Memory B cell (primary cell): ENCODE measurements at regions not wholly inside any gene's neighbourhood (a gene's known extent, or its start where the extent isn't known, plus 50 kb on each side); places are given as distances from the start of the nearest gene placed in this dataset.
"Not testable (repeated sequence)": the region's sequence is repeated elsewhere in the genome, so short reads cannot be mapped to it uniquely, and the experiment has no call there.

ENCODE experiments used
- ATAC-seq: fragments of 150-1000 bp; cut with Tn5 transposase; 2 replicates; pipeline ENCODE4 v1.10.0; 2021; ENCODE audit warnings: low read depth, mild to moderate bottlenecking, moderate library complexity
- DNase-seq, 2 donors: peaks; one replicate each; pipeline ENCODE4 v3.0.0; 2022; ENCODE audit warnings: low spot score in 2 of 2
- H3K27ac Mint-ChIP-seq: one replicate; pipeline ENCODE4 v1.8.0; 2022; ENCODE audit warnings: mild to moderate bottlenecking, moderate library complexity, mixed read lengths
- H3K27me3 Mint-ChIP-seq: one replicate; pipeline ENCODE4 v1.8.0; 2022; ENCODE audit warnings: mixed read lengths
- H3K36me3 Mint-ChIP-seq: one replicate; pipeline ENCODE4 v1.8.0; 2022; ENCODE audit warnings: mild to moderate bottlenecking, mixed read lengths
- H3K4me1 Mint-ChIP-seq: one replicate; pipeline ENCODE4 v1.8.0; 2022; ENCODE audit warnings: mixed read lengths
- H3K4me3 Mint-ChIP-seq: one replicate; pipeline ENCODE4 v1.8.0; 2022; ENCODE audit warnings: mild to moderate bottlenecking, moderate library complexity, mixed read lengths
- H3K9me3 Mint-ChIP-seq: one replicate; pipeline ENCODE4 v1.8.0; 2022; ENCODE audit warnings: mixed read lengths

DNA sequence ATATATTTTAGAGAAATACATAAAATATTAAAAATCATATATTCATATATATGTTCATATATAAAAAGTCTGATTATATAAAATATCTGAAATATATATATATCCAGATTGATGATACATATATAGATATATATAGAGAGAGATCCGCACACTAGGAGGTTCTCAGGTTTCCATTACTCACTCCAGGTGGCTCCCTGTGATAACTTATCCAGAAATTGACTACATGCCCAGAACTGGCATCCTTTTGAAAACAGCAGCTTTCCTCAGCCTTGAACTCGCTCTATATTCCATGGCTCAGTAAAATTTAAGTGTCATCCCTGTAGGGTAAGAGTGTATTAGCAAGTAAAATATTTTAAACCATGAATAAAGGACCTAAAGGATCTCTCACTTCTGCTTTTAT is 206.8 kb downstream of the TINAG start:
- no peaks in the 10 kb centered on the region for H3K36me3 Mint-ChIP-seq
- peaks cover 5% of the 10 kb centered on the region for H3K9me3 Mint-ChIP-seq
- H3K4me1 Mint-ChIP-seq = no peaks in the 10 kb centered on the region
- H3K4me3 Mint-ChIP-seq = no peak overlapping the region
- no peaks in the 10 kb centered on the region for H3K27me3 Mint-ChIP-seq
- ATAC-seq (no peak), DNase-seq (no peak)
- no peak overlapping the region for H3K27ac Mint-ChIP-seq

DNA sequence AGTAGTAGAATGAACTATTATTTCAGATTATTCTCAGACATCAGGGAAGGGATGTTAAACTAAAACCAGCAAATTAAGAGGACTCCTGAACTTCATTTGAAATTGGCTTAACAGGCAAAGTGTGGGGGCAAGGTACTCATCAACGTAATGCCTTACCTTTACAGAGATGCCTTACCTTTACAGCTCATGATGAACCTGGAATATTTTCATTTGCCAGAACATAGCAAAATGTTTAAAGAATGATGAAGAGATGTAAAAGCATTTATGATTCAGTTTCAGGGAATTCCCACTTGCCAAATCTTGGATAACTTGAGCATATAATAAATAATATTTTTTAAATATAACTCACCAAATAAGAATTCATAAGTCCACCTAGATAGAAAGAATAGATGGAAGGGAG is 207.5 kb downstream of the TINAG start:
- no peak for ATAC-seq
- Mint-ChIP-seq H3K27me3 (no peaks in the 10 kb centered on the region), H3K9me3 (peaks cover 5% of the 10 kb centered on the region)

DNA sequence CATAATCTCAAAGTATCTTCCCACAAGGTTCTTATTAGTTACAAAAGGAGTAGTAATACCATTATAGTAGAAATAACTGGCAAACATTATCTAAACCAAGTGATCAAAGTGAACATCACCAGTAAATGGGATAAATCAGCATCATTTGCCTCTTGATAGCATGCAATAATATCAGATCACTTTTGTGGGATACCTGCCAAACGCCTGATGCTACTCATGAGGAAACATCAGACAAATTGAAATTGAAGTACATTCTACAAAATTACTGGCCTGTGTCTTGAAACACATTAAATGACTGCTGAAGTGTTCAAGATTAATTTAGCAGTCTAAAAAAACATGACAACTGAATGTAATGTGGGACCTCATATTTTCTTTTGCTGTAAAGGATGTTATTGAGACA is 208.1 kb downstream of the TINAG start:
- ATAC-seq = no peak
- H3K9me3 Mint-ChIP-seq = peaks cover 5% of the 10 kb centered on the region

More for the DNA sequence above, 207.5 kb downstream of the TINAG start:
- H3K36me3 Mint-ChIP-seq = no peaks in the 10 kb centered on the region
- H3K27ac Mint-ChIP-seq = no peak overlapping the region
- DNase-seq = no peak
- no peaks in the 10 kb centered on the region for H3K4me1 Mint-ChIP-seq
- no peak overlapping the region for H3K4me3 Mint-ChIP-seq

DNA sequence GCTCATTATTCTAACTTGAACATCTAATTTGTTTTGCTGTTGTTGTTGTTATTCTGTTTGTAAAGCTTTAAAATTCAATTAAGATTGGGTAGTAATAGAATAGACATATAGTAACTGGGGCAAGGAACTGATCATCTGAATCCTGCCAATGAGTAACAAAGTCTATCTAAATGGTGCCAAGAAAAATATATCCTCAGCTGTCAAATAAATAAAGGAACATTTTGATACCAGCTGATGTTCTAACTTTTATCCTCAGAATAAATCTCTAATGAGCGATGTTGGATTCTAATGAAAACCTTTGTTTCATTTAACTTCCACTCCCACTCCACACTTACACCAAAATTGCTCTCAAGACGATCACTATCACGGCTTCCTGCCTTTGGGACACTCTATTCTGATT is 210.9 kb downstream of the TINAG start:
- no peak overlapping the region for H3K27ac Mint-ChIP-seq
- H3K4me1 Mint-ChIP-seq = no peaks in the 10 kb centered on the region
- DNase-seq = no peak
- no peaks in the 10 kb centered on the region for H3K36me3 Mint-ChIP-seq
- H3K4me3 Mint-ChIP-seq = no peak overlapping the region
- peaks cover 5% of the 10 kb centered on the region for H3K9me3 Mint-ChIP-seq
- no peak for ATAC-seq
- H3K27me3 Mint-ChIP-seq = no peaks in the 10 kb centered on the region

More for the DNA sequence above, 208.1 kb downstream of the TINAG start:
- Mint-ChIP-seq H3K27me3 (no peaks in the 10 kb centered on the region), H3K4me1 (no peaks in the 10 kb centered on the region), H3K4me3 (no peak overlapping the region), H3K36me3 (no peaks in the 10 kb centered on the region), H3K27ac (no peak overlapping the region)
- no peak for DNase-seq

DNA sequence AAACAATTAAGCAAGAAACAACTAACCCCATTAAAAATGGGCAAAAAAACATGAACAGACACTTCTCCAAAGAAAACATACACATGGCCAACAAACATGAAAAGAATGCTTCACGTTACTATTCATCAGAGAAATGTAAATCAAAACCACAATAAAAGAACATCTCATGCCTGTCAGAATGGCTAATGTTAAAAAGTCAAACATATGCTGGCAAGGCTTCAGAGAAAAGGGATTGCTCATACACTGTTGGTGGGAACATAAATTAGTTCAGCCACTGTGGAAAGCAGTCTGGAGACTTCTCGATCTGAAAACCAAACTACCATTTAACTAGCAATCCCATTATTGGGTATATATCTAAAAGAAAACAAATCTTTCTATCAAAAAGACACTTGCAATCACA is 217.5 kb downstream of the TINAG start:
- H3K36me3 Mint-ChIP-seq = no peaks in the 10 kb centered on the region
- peaks cover 4% of the 10 kb centered on the region for H3K9me3 Mint-ChIP-seq
- no peak overlapping the region for H3K4me3 Mint-ChIP-seq
- H3K4me1 Mint-ChIP-seq = no peaks in the 10 kb centered on the region
- H3K27me3 Mint-ChIP-seq = no peaks in the 10 kb centered on the region
- ATAC-seq (no peak), DNase-seq (no peak)
- no peak overlapping the region for H3K27ac Mint-ChIP-seq

DNA sequence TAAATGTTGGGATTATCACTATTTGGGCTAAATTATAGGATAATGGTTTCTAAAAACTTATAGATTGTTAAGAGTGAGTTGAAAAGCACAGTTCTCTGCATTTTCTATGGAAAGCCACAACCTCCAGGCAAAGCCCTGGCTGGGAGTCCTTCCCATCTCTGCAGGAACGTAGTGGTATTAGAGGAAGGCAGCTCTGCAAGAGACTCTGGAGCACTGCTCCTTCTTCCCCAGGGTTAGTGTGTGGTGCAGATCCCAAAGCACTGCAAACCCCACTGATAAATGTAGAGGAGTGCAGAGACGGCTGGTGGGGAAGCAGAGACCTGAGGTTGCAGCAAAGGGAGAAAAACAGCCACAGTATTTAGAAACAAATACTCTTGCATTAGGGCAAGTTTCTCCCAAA is 225.3 kb downstream of the TINAG start:
- Mint-ChIP-seq H3K9me3 (no peaks in the 10 kb centered on the region), H3K36me3 (no peaks in the 10 kb centered on the region), H3K4me1 (no peaks in the 10 kb centered on the region), H3K4me3 (no peak overlapping the region), H3K27me3 (no peaks in the 10 kb centered on the region), H3K27ac (peak overlapping the region; percentile 9)
- DNase-seq (no peak), ATAC-seq (no peak)

DNA sequence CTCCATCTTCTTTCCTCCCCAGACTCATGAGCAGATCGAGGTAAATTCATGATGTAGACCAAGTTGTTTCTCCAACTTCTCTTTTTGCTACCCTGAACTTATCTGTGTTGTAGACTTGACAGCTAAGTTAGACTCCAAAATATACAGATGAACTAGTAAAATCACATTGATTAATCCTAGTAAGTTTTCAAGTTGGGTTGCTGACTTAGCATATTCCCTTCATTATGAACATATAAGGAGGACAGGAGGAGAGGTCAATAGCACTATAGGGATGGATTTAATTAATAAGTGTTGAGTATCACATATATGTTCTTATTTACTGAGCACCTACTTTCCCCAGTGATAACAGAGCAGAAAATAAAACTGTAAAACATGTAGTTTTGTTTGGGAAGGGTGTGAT is 227.3 kb downstream of the TINAG start:
- ATAC-seq (no peak), DNase-seq (no peak)
- Mint-ChIP-seq H3K36me3 (no peaks in the 10 kb centered on the region), H3K9me3 (peaks cover 4% of the 10 kb centered on the region), H3K4me1 (no peaks in the 10 kb centered on the region), H3K27ac (no peak overlapping the region), H3K4me3 (no peak overlapping the region), H3K27me3 (no peaks in the 10 kb centered on the region)

DNA sequence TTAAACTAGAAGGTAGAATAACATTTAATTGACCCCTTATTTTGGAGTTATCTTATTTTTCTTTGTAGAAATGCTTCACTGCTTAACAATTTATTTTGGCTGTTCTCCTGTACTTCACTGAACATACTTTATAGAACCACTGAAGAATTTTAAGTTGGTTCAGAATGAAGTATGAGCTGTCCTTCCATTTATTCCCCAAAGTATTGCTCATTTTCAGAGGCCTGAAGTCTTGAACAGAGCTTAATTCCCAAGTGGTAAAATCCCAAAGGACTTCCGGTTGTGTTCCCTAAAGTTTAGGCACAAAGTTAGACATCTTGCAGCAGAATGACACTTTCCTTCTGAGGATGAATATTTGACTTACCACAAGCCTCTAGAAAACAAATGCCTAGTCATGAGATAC is 233.3 kb downstream of the TINAG start:
- H3K36me3 Mint-ChIP-seq = no peaks in the 10 kb centered on the region
- ATAC-seq = no peak
- DNase-seq = no peak
- H3K4me3 Mint-ChIP-seq = no peak overlapping the region
- no peaks in the 10 kb centered on the region for H3K27me3 Mint-ChIP-seq
- H3K27ac Mint-ChIP-seq = no peak overlapping the region
- H3K4me1 Mint-ChIP-seq = no peaks in the 10 kb centered on the region
- H3K9me3 Mint-ChIP-seq = peaks cover 11% of the 10 kb centered on the region

DNA sequence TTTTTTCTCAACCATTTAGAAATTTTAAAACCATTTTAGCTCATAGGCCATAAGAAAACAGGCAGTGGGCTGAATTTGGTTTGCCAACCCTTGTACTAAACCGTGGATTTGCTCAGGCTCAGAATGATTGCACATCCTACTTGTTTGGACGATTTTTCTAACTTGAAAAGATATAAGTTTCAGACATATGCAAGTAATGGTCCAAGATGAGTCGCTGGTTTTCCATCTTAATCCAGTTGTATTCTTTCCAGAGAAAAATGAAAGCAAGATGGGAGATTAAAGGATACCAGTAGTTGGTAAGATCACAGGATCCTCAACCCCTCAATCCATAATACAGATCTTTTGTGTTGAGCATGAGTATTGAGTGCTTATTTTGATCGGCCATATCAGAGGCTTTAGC is 250.9 kb downstream of the TINAG start:
- Mint-ChIP-seq H3K4me1 (no peaks in the 10 kb centered on the region), H3K4me3 (no peak overlapping the region), H3K36me3 (no peaks in the 10 kb centered on the region), H3K27ac (no peak overlapping the region), H3K27me3 (no peaks in the 10 kb centered on the region), H3K9me3 (peaks cover 9% of the 10 kb centered on the region)
- DNase-seq (no peak), ATAC-seq (no peak)

DNA sequence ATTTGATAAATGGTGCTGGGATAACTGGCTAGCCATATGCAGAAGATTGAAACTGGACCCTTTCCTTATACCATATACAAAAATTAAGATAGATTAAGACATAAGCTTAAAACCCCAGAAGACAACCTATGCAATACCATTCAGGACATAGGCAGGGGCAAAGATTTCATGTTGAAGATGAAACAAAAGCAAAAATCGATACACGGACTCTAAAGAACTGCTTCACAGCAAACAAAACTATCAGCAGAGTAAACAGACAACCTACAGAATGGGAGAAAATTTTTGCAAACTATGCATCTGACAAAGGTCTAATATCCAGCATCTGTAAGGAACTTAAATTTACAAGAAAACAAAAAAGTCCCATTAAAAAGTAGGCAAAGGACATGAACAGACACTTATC is 255.9 kb downstream of the TINAG start:
- H3K36me3 Mint-ChIP-seq, H3K27ac Mint-ChIP-seq, H3K9me3 Mint-ChIP-seq, DNase-seq, H3K4me1 Mint-ChIP-seq, H3K4me3 Mint-ChIP-seq, ATAC-seq, H3K27me3 Mint-ChIP-seq: not testable (repeated sequence)

DNA sequence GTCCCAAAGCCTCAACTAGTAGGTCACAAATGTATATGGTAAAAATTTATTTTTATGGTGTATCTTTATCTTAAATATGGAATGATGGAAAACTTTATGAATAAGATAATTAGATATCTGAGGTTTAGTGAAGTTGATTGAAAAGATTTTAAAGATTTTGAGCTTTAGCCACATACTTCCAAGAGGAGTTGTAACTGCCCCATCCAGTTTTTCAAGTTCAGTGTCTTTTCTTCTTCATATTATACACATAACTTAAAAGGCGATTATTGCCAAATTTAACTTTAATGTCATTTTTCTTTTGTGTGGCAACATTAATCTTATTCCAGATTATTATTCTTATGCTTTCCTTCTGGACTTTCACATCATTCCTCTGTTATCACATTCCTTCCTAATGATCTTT is 266.4 kb downstream of the TINAG start:
- Mint-ChIP-seq H3K27me3 (no peaks in the 10 kb centered on the region), H3K36me3 (no peaks in the 10 kb centered on the region), H3K4me3 (no peak overlapping the region), H3K27ac (no peak overlapping the region), H3K9me3 (peaks cover 8% of the 10 kb centered on the region), H3K4me1 (no peaks in the 10 kb centered on the region)
- DNase-seq (no peak), ATAC-seq (no peak)

DNA sequence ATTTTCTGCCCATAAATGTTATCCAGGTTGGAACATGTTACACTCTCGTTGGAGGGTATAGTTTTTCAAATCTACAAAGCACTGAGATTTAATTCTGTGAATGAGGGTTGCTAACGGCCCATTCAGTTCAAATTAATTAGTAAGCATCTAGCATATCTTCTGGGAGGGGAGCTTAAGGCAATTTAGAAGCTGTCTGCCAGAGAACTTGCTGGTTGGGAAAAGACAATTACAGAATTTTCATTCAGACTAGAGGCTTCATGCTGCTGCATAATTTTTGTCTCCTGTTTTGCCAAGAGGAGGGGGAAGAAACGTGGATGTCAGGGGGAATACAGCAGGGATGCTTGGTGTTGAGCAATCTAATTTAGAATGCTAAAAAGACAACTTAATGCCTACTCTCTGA is 268.3 kb upstream of the FAM83B start:
- Mint-ChIP-seq H3K36me3 (no peaks in the 10 kb centered on the region), H3K4me3 (no peak overlapping the region), H3K27ac (no peak overlapping the region), H3K4me1 (no peaks in the 10 kb centered on the region), H3K9me3 (no peaks in the 10 kb centered on the region), H3K27me3 (no peaks in the 10 kb centered on the region)
- DNase-seq (no peak), ATAC-seq (no peak)

DNA sequence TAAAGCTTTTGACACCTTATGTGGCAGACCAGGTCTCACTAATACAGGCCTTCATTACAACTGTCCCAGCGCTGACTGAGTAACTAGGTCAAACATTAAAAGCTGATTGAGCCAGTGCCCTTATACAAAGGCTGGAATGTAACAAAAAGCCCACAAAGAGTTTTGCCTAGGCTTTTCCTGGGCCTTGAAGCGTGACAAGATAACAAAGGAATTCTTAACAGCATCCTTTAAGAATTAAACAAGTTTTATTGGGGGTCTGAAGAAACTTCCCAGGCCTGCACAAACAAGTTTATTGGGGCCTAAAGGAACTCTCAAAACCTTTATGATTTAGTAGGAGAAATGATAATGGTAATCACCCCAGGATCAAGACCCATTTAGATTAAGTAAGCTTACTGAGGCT is 267.6 kb upstream of the FAM83B start:
- no peak for ATAC-seq
- Mint-ChIP-seq H3K4me3 (no peak overlapping the region), H3K9me3 (peaks cover 3% of the 10 kb centered on the region), H3K4me1 (no peaks in the 10 kb centered on the region), H3K27ac (no peak overlapping the region), H3K36me3 (no peaks in the 10 kb centered on the region), H3K27me3 (no peaks in the 10 kb centered on the region)
- DNase-seq = no peak

DNA sequence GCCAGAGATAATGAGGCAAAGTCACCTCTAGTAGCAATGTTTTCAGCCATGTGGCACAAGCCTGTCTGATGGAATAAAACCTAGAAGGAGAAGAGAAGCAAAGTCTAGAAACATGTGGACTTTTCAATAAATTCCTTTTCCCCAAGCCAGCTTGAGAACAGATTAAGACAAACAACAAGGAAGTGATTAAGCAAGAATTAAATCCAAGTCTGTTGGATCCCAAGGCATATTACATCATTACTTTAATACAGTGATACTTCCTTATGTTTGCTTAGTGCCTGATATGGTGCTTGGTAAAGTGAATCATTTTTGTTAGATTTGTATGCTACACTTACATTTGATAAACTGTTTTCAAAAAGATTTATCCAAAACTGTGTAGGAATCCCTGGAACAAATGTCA is 260.3 kb upstream of the FAM83B start:
- Mint-ChIP-seq H3K36me3 (no peaks in the 10 kb centered on the region), H3K27ac (no peak overlapping the region), H3K4me3 (no peak overlapping the region), H3K9me3 (peaks cover 4% of the 10 kb centered on the region), H3K4me1 (no peaks in the 10 kb centered on the region), H3K27me3 (no peaks in the 10 kb centered on the region)
- ATAC-seq (no peak), DNase-seq (no peak)

DNA sequence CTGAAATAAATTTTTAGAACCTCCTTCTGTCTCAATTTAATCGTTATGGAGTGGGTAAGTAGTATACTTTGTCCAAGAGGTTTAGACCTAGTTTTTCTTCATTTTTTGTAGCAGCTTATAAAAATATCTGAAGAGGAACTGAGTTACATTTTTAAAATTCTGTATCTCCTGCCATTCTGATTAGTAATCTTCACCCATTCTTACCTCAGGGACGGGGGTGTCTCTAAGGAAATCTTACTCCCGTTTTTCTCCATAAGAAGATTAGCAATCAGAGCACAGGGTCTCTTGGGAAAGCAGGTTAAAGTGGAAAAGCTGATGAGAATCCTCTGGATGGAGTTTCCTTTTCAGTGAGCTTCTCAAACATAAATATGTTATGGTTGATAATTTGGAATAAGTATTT is 259.3 kb upstream of the FAM83B start:
- no peak for ATAC-seq
- Mint-ChIP-seq H3K36me3 (no peaks in the 10 kb centered on the region), H3K27ac (no peak overlapping the region), H3K4me3 (no peak overlapping the region), H3K27me3 (no peaks in the 10 kb centered on the region), H3K9me3 (peaks cover 4% of the 10 kb centered on the region), H3K4me1 (no peaks in the 10 kb centered on the region)
- no peak for DNase-seq

DNA sequence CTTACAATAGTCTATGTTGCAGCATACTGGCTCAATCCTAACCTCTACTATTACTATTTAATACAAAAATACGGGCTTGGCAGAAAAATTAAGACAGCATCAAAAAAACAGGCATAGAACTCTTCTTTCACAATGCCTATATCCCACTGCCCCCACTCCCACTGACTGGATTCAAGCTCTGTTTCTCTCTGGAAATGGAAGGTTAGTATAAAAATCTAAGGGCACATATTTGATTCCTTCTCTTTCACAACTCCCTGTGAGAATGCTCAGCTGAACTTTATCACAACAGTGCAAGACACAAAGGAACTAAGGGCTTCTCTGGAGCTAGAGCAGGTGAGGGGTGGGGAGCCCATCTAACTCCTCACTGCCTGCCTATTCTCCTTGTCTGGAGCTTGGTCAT is 258.4 kb upstream of the FAM83B start:
- no peak for ATAC-seq
- Mint-ChIP-seq H3K9me3 (peaks cover 4% of the 10 kb centered on the region), H3K36me3 (no peaks in the 10 kb centered on the region), H3K27ac (no peak overlapping the region), H3K4me1 (no peaks in the 10 kb centered on the region), H3K27me3 (no peaks in the 10 kb centered on the region), H3K4me3 (no peak overlapping the region)
- no peak for DNase-seq
